GM18508 (cell line): ENCODE measurements at regions not wholly inside any gene's neighbourhood (a gene's known extent, or its start where the extent isn't known, plus 50 kb on each side); places are given as distances from the start of the nearest gene placed in this dataset.

Source experiments
- ATAC-seq: cut with Tn5 transposase; IDR thresholded peaks from one replicate; pipeline ENCODE4 v1.9.1; 2021; ENCODE audit warnings: moderate number of reproducible peaks; ENCODE audit not compliant: insufficient read depth, unreplicated experiment

- no peak for ATAC-seq
Measured at GRCh38 chr3:40793730-40794129, 269.0 kb downstream of the ZNF621 start.

GRCh38 chr3:40800343-40800742, 275.6 kb downstream of the ZNF621 start:
- ATAC-seq: no peak

GRCh38 chr3:40801284-40801741, 276.6 kb downstream of the ZNF621 start:
- no peak for ATAC-seq

GRCh38 chr3:40803311-40803710, 278.6 kb downstream of the ZNF621 start:
- ATAC-seq: no peak

GRCh38 chr3:40805456-40805855, 280.7 kb downstream of the ZNF621 start:
- no peak for ATAC-seq

GRCh38 chr3:40810813-40811212, 286.1 kb downstream of the ZNF621 start:
- ATAC-seq: no peak

GRCh38 chr3:40817017-40817416, 292.3 kb downstream of the ZNF621 start:
- no peak for ATAC-seq

GRCh38 chr3:40821315-40821714, 296.6 kb downstream of the ZNF621 start:
- ATAC-seq: no peak

- ATAC-seq: no peak
Measured at GRCh38 chr3:40827226-40827625, 302.5 kb downstream of the ZNF621 start.

GRCh38 chr3:40827942-40828688, 303.4 kb downstream of the ZNF621 start:
- no peak for ATAC-seq

GRCh38 chr3:40828741-40829415, 304.1 kb downstream of the ZNF621 start:
- no peak for ATAC-seq

- ATAC-seq: no peak
Measured at GRCh38 chr3:40829876-40830275, 305.1 kb downstream of the ZNF621 start.

- no peak for ATAC-seq
Measured at GRCh38 chr3:40837300-40837699, 312.5 kb downstream of the ZNF621 start.

- ATAC-seq: no peak
Measured at GRCh38 chr3:40841131-40841530, 316.4 kb downstream of the ZNF621 start.

- ATAC-seq: no peak
Measured at GRCh38 chr3:40841570-40842109, 316.9 kb downstream of the ZNF621 start.

GRCh38 chr3:40842714-40843113, 318.0 kb downstream of the ZNF621 start:
- ATAC-seq: no peak

- no peak for ATAC-seq
Measured at GRCh38 chr3:40843208-40843624, 318.5 kb downstream of the ZNF621 start.

GRCh38 chr3:40843851-40844548, 319.2 kb downstream of the ZNF621 start:
- ATAC-seq: no peak

GRCh38 chr3:40844896-40845295, 320.1 kb downstream of the ZNF621 start:
- ATAC-seq: no peak

- ATAC-seq: no peak
Measured at GRCh38 chr3:40845447-40845846, 320.7 kb downstream of the ZNF621 start.

GRCh38 chr3:40845916-40846315, 321.2 kb downstream of the ZNF621 start:
- no peak for ATAC-seq
